Left ventricle myocardium inferior (tissue), 1 donor: ENCODE measurements at regions not wholly inside any gene's neighbourhood (a gene's known extent, or its start where the extent isn't known, plus 50 kb on each side); places are given as distances from the start of the nearest gene placed in this dataset.

Experiments
- DNase-seq: peaks from one replicate; pipeline ENCODE4 v3.0.0-alpha.2; 2020
- H3K27ac ChIP-seq: fragments of 200-600 bp; replicated peaks from 2 replicates; pipeline ENCODE4 v1.8.0; 2021
- H3K27me3 ChIP-seq: fragments of 200-600 bp; 2 replicates; pipeline ENCODE4 v1.8.0; 2021; ENCODE audit warnings: low read depth
- H3K36me3 ChIP-seq: fragments of 200-600 bp; 2 replicates; pipeline ENCODE4 v1.8.0; 2021
- H3K4me1 ChIP-seq: fragments of 200-600 bp; 2 replicates; pipeline ENCODE4 v1.8.0; 2021
- H3K4me3 ChIP-seq: fragments of 200-600 bp; 2 replicates; pipeline ENCODE4 v1.8.0; 2021; ENCODE audit warnings: mild to moderate bottlenecking, moderate library complexity
- H3K9me3 ChIP-seq: fragments of 200-600 bp; replicated peaks from 2 replicates; pipeline ENCODE4 v1.8.0; 2021
- intact Hi-C: fragments of 100-400 bp; cut with micrococcal nuclease; formaldehyde crosslinking; loops from one replicate; pipeline ENCODE4 v1.11.0; 2022
- TF ChIP-seq, protein P1 (sequence below): fragments of 200-600 bp; IDR thresholded peaks from 2 replicates; pipeline ENCODE4 v1.8.0; 2021; ENCODE audit warnings: antibody characterized with exemption, mild to moderate bottlenecking, borderline replicate concordance
- donor health status: DM: no; HTN: yes; CAD: no; lungs with severe emphysema.

DNA sequence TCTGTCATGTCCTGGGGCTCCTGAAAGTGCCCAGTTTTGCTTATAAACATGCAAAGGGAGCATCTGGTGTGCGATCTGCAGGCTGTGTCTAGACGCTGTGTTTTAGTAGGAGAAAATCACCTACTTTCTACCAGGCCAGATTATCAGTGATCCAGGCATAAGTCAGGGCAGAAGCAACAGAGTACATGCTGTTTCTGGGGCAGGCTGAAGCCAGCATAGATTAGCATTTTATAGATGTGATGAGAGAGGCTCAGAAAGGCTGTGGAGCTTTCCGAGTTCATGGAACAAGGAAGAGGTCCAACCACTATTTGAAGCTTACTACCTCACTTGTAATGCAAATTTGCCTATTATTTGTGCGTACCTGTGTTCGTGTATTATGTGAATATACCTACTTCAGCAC, 1208.4 kb upstream of the TENM4 start:
- Histone ChIP-seq H3K27me3 (no peaks in the 10 kb centered on the region), H3K4me3 (no peak overlapping the region), H3K9me3 (peaks cover 3% of the 10 kb centered on the region), H3K4me1 (no peaks in the 10 kb centered on the region), H3K36me3 (no peaks in the 10 kb centered on the region), H3K27ac (no peak overlapping the region)
- no peak for DNase-seq
- intact Hi-C loops = no loop called here
- TF ChIP-seq, protein P1, sequence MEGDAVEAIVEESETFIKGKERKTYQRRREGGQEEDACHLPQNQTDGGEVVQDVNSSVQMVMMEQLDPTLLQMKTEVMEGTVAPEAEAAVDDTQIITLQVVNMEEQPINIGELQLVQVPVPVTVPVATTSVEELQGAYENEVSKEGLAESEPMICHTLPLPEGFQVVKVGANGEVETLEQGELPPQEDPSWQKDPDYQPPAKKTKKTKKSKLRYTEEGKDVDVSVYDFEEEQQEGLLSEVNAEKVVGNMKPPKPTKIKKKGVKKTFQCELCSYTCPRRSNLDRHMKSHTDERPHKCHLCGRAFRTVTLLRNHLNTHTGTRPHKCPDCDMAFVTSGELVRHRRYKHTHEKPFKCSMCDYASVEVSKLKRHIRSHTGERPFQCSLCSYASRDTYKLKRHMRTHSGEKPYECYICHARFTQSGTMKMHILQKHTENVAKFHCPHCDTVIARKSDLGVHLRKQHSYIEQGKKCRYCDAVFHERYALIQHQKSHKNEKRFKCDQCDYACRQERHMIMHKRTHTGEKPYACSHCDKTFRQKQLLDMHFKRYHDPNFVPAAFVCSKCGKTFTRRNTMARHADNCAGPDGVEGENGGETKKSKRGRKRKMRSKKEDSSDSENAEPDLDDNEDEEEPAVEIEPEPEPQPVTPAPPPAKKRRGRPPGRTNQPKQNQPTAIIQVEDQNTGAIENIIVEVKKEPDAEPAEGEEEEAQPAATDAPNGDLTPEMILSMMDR = no peak

DNA sequence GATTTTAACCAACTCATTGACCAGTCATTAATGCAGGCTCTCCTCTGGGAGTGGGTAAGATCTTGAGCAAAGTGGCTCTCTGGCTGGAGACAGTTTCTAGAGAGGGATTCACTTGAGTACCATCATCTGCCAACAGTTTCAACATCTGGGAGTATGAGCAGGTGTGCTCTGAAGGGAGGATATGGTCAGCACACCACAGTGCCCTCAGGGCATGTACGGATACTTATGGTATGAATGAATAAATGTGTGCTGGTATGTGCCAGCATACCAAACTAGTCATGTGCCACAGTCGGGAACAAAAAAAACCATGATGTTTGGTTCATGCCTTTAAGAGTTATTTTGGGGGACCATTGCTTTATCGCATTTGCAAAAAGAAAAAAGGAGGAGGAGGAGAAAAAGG, 1197.5 kb upstream of the TENM4 start:
- H3K4me1 ChIP-seq = no peaks in the 10 kb centered on the region
- TF ChIP-seq, protein P1 = no peak
- no peaks in the 10 kb centered on the region for H3K27me3 ChIP-seq
- H3K36me3 ChIP-seq = no peaks in the 10 kb centered on the region
- DNase-seq = no peak
- H3K4me3 ChIP-seq = no peak overlapping the region
- H3K27ac ChIP-seq = no peak overlapping the region
- no peaks in the 10 kb centered on the region for H3K9me3 ChIP-seq
- intact Hi-C loops = no loop called here

DNA sequence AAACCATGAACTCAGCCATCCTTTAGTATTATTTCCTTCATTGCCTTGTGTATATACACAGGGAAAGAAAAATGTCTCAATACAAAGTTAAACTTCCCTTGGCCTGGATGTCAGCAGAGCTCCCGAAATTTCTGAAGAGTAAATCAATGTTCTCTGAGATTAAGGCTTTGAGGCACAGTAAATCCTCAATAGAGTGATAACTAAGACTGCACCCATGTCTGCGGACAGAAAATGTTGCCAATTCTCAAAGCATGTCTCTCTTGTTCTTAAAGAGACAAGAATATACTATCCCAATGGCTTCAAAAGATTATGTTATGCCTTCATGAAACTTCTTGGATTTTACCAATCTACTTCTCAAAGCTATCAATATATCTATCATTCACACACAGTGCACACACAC, 1196.7 kb upstream of the TENM4 start:
- no peak for DNase-seq
- no peak overlapping the region for H3K27ac ChIP-seq
- no peak overlapping the region for H3K4me3 ChIP-seq
- no peaks in the 10 kb centered on the region for H3K27me3 ChIP-seq
- TF ChIP-seq, protein P1 = no peak
- intact Hi-C loops = no loop called here
- H3K9me3 ChIP-seq = no peaks in the 10 kb centered on the region
- H3K36me3 ChIP-seq = no peaks in the 10 kb centered on the region
- no peaks in the 10 kb centered on the region for H3K4me1 ChIP-seq

DNA sequence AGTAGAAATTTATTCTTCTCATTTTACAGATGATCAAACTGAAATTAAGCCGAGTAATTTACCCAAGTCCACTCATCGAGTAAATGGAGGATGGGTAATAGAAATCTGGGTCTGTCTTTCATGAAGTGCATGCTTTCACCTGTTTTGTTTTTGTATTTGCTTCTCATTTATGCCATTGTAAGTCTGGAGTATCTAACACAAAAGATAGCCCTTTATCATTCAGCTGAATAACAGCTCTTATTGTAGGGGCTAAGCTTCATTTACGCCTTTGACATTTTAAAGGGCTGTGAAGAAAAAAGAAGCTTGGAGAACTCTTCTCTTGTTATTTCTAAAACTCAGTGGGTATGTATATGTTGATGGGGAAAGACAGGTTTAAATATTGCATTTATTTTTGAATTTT, 1196.2 kb upstream of the TENM4 start:
- intact Hi-C loops = no loop called here
- Histone ChIP-seq H3K4me3 (no peak overlapping the region), H3K4me1 (no peaks in the 10 kb centered on the region), H3K36me3 (no peaks in the 10 kb centered on the region), H3K9me3 (no peaks in the 10 kb centered on the region), H3K27ac (no peak overlapping the region), H3K27me3 (no peaks in the 10 kb centered on the region)
- DNase-seq = no peak
- TF ChIP-seq, protein P1 = no peak

DNA sequence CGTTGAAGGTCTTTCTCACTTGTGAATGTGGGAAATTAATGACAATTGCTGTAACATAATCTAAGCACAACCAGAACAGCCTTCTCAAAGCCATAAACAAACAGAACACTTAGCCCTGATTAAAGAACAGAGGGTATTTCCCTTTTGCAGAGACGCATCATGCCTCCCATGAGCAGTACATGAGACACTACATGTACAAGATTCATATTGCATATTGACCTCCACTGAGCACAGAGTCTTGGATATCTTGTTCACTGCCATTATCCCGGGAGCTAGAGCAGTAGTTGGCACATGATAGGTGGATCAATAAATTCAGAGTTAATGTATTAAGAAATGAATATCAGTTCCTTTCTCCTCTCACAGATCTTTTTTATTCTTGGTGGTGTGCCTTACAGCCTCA, 1194.3 kb upstream of the TENM4 start:
- TF ChIP-seq, protein P1 = no peak

DNA sequence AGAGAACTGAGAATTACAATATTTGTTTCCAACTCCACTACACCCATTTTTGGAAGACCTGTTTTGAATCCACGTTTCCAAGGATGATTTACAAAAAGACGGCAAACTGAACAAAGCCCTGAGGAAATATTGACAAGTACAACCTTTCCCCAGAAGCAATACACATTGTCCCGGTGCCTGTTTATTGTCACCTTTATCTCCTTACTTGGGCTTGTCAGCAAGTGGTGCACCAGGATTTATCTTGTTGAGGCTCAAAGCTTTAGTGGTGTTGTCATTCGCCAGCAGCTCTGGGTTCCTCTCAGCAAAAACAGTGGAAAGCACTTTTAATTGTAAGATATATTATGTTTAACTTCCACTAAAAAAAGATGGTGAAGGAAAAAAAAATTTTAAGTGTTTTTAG, 1191.9 kb upstream of the TENM4 start:
- Histone ChIP-seq H3K27me3 (no peaks in the 10 kb centered on the region), H3K9me3 (no peaks in the 10 kb centered on the region), H3K4me1 (no peaks in the 10 kb centered on the region), H3K27ac (no peak overlapping the region), H3K4me3 (no peak overlapping the region), H3K36me3 (no peaks in the 10 kb centered on the region)
- DNase-seq = no peak
- intact Hi-C loops = no loop called here
- TF ChIP-seq, protein P1 = no peak

More for the DNA sequence above, 1194.3 kb upstream of the TENM4 start:
- H3K4me3 ChIP-seq = no peak overlapping the region
- no peak for DNase-seq
- H3K9me3 ChIP-seq = no peaks in the 10 kb centered on the region
- intact Hi-C loops = no loop called here
- no peaks in the 10 kb centered on the region for H3K27me3 ChIP-seq
- H3K27ac ChIP-seq = no peak overlapping the region
- H3K4me1 ChIP-seq = no peaks in the 10 kb centered on the region
- H3K36me3 ChIP-seq = no peaks in the 10 kb centered on the region
